ENCODE measurements at regions not wholly inside any gene's neighbourhood (a gene's known extent, or its start where the extent isn't known, plus 50 kb on each side); places are given as distances from the start of the nearest gene placed in this dataset.

GRCh38 chr3:34920806-34921205, 718.5 kb upstream of the ARPP21 start:
- Histone ChIP-seq H3K9me3 (ENCODE audit: low read depth) (no peaks in the 10 kb centered on the region), H3K36me3 (no peaks in the 10 kb centered on the region), H3K27ac (peak overlapping the region; percentile 18), H3K4me3 (no peak overlapping the region), H3K4me1 (ENCODE audit: low read depth) (peaks cover 10% of the 10 kb centered on the region), H3K27me3 (no peaks in the 10 kb centered on the region)
- TF ChIP-seq, protein P1, sequence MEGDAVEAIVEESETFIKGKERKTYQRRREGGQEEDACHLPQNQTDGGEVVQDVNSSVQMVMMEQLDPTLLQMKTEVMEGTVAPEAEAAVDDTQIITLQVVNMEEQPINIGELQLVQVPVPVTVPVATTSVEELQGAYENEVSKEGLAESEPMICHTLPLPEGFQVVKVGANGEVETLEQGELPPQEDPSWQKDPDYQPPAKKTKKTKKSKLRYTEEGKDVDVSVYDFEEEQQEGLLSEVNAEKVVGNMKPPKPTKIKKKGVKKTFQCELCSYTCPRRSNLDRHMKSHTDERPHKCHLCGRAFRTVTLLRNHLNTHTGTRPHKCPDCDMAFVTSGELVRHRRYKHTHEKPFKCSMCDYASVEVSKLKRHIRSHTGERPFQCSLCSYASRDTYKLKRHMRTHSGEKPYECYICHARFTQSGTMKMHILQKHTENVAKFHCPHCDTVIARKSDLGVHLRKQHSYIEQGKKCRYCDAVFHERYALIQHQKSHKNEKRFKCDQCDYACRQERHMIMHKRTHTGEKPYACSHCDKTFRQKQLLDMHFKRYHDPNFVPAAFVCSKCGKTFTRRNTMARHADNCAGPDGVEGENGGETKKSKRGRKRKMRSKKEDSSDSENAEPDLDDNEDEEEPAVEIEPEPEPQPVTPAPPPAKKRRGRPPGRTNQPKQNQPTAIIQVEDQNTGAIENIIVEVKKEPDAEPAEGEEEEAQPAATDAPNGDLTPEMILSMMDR (IDR thresholded peaks at IDR 0.05; ENCODE audit: low read depth, low read length) = no peak
- peak in 1 of 2 donors; percentile 31 for DNase-seq (ENCODE audit: low read depth in 1 of 2, low spot score in 1 of 2)

GRCh38 chr3:34924961-34925360, 714.4 kb upstream of the ARPP21 start:
- TF ChIP-seq, protein P1 (IDR thresholded peaks at IDR 0.05; ENCODE audit: low read depth, low read length) = no peak
- Histone ChIP-seq H3K4me3 (no peak overlapping the region), H3K36me3 (no peaks in the 10 kb centered on the region), H3K27me3 (no peaks in the 10 kb centered on the region), H3K4me1 (ENCODE audit: low read depth) (peaks cover 10% of the 10 kb centered on the region), H3K27ac (no peak overlapping the region), H3K9me3 (ENCODE audit: low read depth) (no peaks in the 10 kb centered on the region)
- DNase-seq (ENCODE audit: low read depth in 1 of 2, low spot score in 1 of 2) = no peak

- no peaks in the 10 kb centered on the region for H3K36me3 ChIP-seq
- H3K4me1 ChIP-seq (ENCODE audit: low read depth) = peaks cover 4% of the 10 kb centered on the region
- H3K4me3 ChIP-seq = no peak overlapping the region
- no peaks in the 10 kb centered on the region for H3K9me3 ChIP-seq (ENCODE audit: low read depth)
- H3K27ac ChIP-seq = no peak overlapping the region
- DNase-seq (ENCODE audit: low read depth in 1 of 2, low spot score in 1 of 2) = no peak
- H3K27me3 ChIP-seq = no peaks in the 10 kb centered on the region
- TF ChIP-seq, protein P1 (IDR thresholded peaks at IDR 0.05; ENCODE audit: low read depth, low read length) = no peak
Measured at GRCh38 chr3:34925851-34926250, 713.5 kb upstream of the ARPP21 start.

GRCh38 chr3:34929036-34929435, 710.3 kb upstream of the ARPP21 start:
- TF ChIP-seq, protein P1 (IDR thresholded peaks at IDR 0.05; ENCODE audit: low read depth, low read length) = no peak
- Histone ChIP-seq H3K4me3 (no peak overlapping the region), H3K4me1 (ENCODE audit: low read depth) (no peaks in the 10 kb centered on the region), H3K36me3 (no peaks in the 10 kb centered on the region), H3K9me3 (ENCODE audit: low read depth) (no peaks in the 10 kb centered on the region), H3K27ac (no peak overlapping the region), H3K27me3 (no peaks in the 10 kb centered on the region)
- DNase-seq (ENCODE audit: low read depth in 1 of 2, low spot score in 1 of 2) = no peak

- no peaks in the 10 kb centered on the region for H3K4me1 ChIP-seq (ENCODE audit: low read depth)
- H3K9me3 ChIP-seq (ENCODE audit: low read depth) = no peaks in the 10 kb centered on the region
- no peak overlapping the region for H3K4me3 ChIP-seq
- no peak overlapping the region for H3K27ac ChIP-seq
- H3K36me3 ChIP-seq = no peaks in the 10 kb centered on the region
- peak in 1 of 2 donors; percentile 9 for DNase-seq (ENCODE audit: low read depth in 1 of 2, low spot score in 1 of 2)
- no peaks in the 10 kb centered on the region for H3K27me3 ChIP-seq
- TF ChIP-seq, protein P1 (IDR thresholded peaks at IDR 0.05; ENCODE audit: low read depth, low read length) = no peak
Measured at GRCh38 chr3:34934660-34935059, 704.7 kb upstream of the ARPP21 start.

GRCh38 chr3:34938784-34939183, 700.5 kb upstream of the ARPP21 start:
- H3K36me3 ChIP-seq = no peaks in the 10 kb centered on the region
- no peak for DNase-seq (ENCODE audit: low read depth in 1 of 2, low spot score in 1 of 2)
- H3K27me3 ChIP-seq = no peaks in the 10 kb centered on the region
- no peak overlapping the region for H3K27ac ChIP-seq
- TF ChIP-seq, protein P1 (IDR thresholded peaks at IDR 0.05; ENCODE audit: low read depth, low read length) = no peak
- H3K4me3 ChIP-seq = no peak overlapping the region
- H3K9me3 ChIP-seq (ENCODE audit: low read depth) = no peaks in the 10 kb centered on the region
- no peaks in the 10 kb centered on the region for H3K4me1 ChIP-seq (ENCODE audit: low read depth)

Measured in cardiac muscle cell (in vitro differentiated cells and primary cell).